Renal cortical epithelial cell (primary cell): ENCODE measurements at regions not wholly inside any gene's neighbourhood (a gene's known extent, or its start where the extent isn't known, plus 50 kb on each side); places are given as distances from the start of the nearest gene placed in this dataset.
"Not testable (repeated sequence)": the region's sequence is repeated elsewhere in the genome, so short reads cannot be mapped to it uniquely, and the experiment has no call there.

ENCODE experiments used
- DNase-seq: peaks from one replicate; pipeline ENCODE4 v3.0.0-alpha.2; 2011; ENCODE audit warnings: low read depth

GRCh38 chr6:27630727-27631608, 158.1 kb upstream of the ZNF184 start:
- peak; percentile 17 for DNase-seq

GRCh38 chr6:27624694-27625262, 151.9 kb upstream of the ZNF184 start:
- DNase-seq: no peak

GRCh38 chr6:27623103-27623502, 150.2 kb upstream of the ZNF184 start:
- DNase-seq: no peak

GRCh38 chr6:27619436-27619835, 146.5 kb upstream of the ZNF184 start:
- DNase-seq: no peak

GRCh38 chr6:27617700-27618689, 145.1 kb upstream of the ZNF184 start:
- peak; percentile 15 for DNase-seq

- DNase-seq: peak; percentile 6
Observed at GRCh38 chr6:27617046-27617687, 144.3 kb upstream of the ZNF184 start.

- no peak for DNase-seq
Observed at GRCh38 chr6:27616328-27617045, 143.6 kb upstream of the ZNF184 start.

- DNase-seq: no peak
Observed at GRCh38 chr6:27611451-27611850, 138.5 kb upstream of the ZNF184 start.

- peak; percentile 70 for DNase-seq
Observed at GRCh38 chr6:27608916-27609883, 136.3 kb upstream of the ZNF184 start.

- peak; percentile 73 for DNase-seq
Observed at GRCh38 chr6:27605401-27606342, 132.8 kb upstream of the ZNF184 start.

GRCh38 chr6:27604986-27605385, 132.1 kb upstream of the ZNF184 start:
- peak; percentile 13 for DNase-seq

- no peak for DNase-seq
Observed at GRCh38 chr6:27601668-27602254, 128.9 kb upstream of the ZNF184 start.

GRCh38 chr6:27599859-27600532, 127.1 kb upstream of the ZNF184 start:
- no peak for DNase-seq

- not testable (repeated sequence) for DNase-seq
Observed at GRCh38 chr6:27597031-27597567, 124.2 kb upstream of the ZNF184 start.

GRCh38 chr6:27593861-27594260, 121.0 kb upstream of the ZNF184 start:
- no peak for DNase-seq

GRCh38 chr6:27593200-27593818, 120.4 kb upstream of the ZNF184 start:
- no peak for DNase-seq
